ENCODE measurements at regions not wholly inside any gene's neighbourhood (a gene's known extent, or its start where the extent isn't known, plus 50 kb on each side); places are given as distances from the start of the nearest gene placed in this dataset.

GRCh38 chr1:118338936-118339335 lies 153.9 kb upstream of the SPAG17 start:
- H3K4me3 ChIP-seq (ENCODE audit: insufficient read depth, low read depth, low read length), result no peak overlapping the region
- no peak for ATAC-seq (ENCODE audit: low read depth)
- H3K23ac ChIP-seq (ENCODE audit: low read depth, low read length), result no peak overlapping the region
- dilution Hi-C loops (cut with HindIII; ENCODE audit: low sequenced_read_pairs, unreplicated experiment), result no loop called here
- no peaks in the 10 kb centered on the region for H3K9me1 ChIP-seq (ENCODE audit: insufficient read depth, low read length)
- intact Hi-C loops (cut with micrococcal nuclease), result no loop called here
- H3K9me3 ChIP-seq (ENCODE audit: control insufficient read depth, insufficient read depth, low read length), result no peaks in the 10 kb centered on the region
- ChIA-PET CTCF (no interaction called here), POLR2A (ENCODE audit: unreplicated experiment) (interaction anchor here (0.6 kb wide), 1 partner anchor 17 kb away, joined by 3 read pairs; no protein-coding TSS in a partner anchor)
- no peaks in the 10 kb centered on the region for H4K20me1 ChIP-seq (ENCODE audit: insufficient read depth, low read length)
- H4K5ac ChIP-seq (ENCODE audit: low read depth, low read length), result no peak overlapping the region
- H3K4ac ChIP-seq (ENCODE audit: low read depth, low read length), result no peak overlapping the region
- no peak overlapping the region for H3K27ac ChIP-seq (ENCODE audit: insufficient read depth, low read length)
- no peaks in the 10 kb centered on the region for H3K36me3 ChIP-seq (ENCODE audit: control insufficient read depth, insufficient read depth, low read length)
- DNase-seq, result no peak
- H3K9ac ChIP-seq (ENCODE audit: low read depth, low read length), result no peak overlapping the region
- H4K91ac ChIP-seq (ENCODE audit: insufficient read depth, low read depth, low read length), result no peak overlapping the region
- no peak overlapping the region for H3K14ac ChIP-seq (replicated peaks; ENCODE audit: low read depth, low read length)
- no peak overlapping the region for H4K8ac ChIP-seq (ENCODE audit: low read depth in 2 of 2, low read length in 2 of 2)
- H2AK9ac ChIP-seq (replicated peaks; ENCODE audit: low read depth, low read length, poor library complexity), result no peak overlapping the region
- BruUV-seq (replicated peaks), result no TSS peak
- no peak overlapping the region for H3K56ac ChIP-seq (ENCODE audit: extremely low read depth, insufficient read depth, low read length)
- no peak for TF ChIP-seq USF2 (IDR thresholded peaks at IDR 0.05; ENCODE audit: low read depth, low read length)
- H2BK20ac ChIP-seq (ENCODE audit: low read depth, low read length), result no peak overlapping the region
- no CpG with 5 or more reads among the region's 3 CpGs for WGBS, 2 experiments (ENCODE audit: extremely low coverage in 2 of 2, insufficient read length in 1 of 2)
- no peak overlapping the region for H3K4me2 ChIP-seq (ENCODE audit: low read depth, low read length)
- H3K27me3 ChIP-seq (ENCODE audit: control insufficient read depth, insufficient read depth, low read length), result no peaks in the 10 kb centered on the region
- H3K4me1 ChIP-seq (ENCODE audit: control insufficient read depth, insufficient read depth, low read length), result no peaks in the 10 kb centered on the region
- no peak overlapping the region for H2AK5ac ChIP-seq (ENCODE audit: low read depth, low read length)
- no peak overlapping the region for H2AFZ ChIP-seq (replicated peaks; ENCODE audit: low read length, poor library complexity)
- H2BK15ac ChIP-seq (ENCODE audit: low read depth, low read length), result no peak overlapping the region
- no peak overlapping the region for H2BK5ac ChIP-seq (ENCODE audit: low read depth, low read length, poor library complexity, severe bottlenecking)
- in situ Hi-C loops (cut with MboI; ENCODE audit: low sequenced_read_pairs), result no loop called here
- H3K79me1 ChIP-seq (ENCODE audit: low read depth in 1 of 2, low read length in 2 of 2), result no peaks in the 10 kb centered on the region
- no peak overlapping the region for H3K18ac ChIP-seq (ENCODE audit: low read depth, low read length)
- H2BK120ac ChIP-seq (ENCODE audit: low read depth, low read length), result no peak overlapping the region
